ENCODE measurements at regions not wholly inside any gene's neighbourhood (a gene's known extent, or its start where the extent isn't known, plus 50 kb on each side); places are given as distances from the start of the nearest gene placed in this dataset.

- TF ChIP-seq CTCF (IDR thresholded peaks at IDR 0.05) (no peak), POLR2A (IDR thresholded peaks at IDR 0.05) (no peak)
Observed at GRCh38 chr4:153890761-153891160, 101.9 kb upstream of the SFRP2 start.
